H54 (cell line): ENCODE measurements at regions not wholly inside any gene's neighbourhood (a gene's known extent, or its start where the extent isn't known, plus 50 kb on each side); places are given as distances from the start of the nearest gene placed in this dataset.

Source experiments
- DNase-seq: peaks from one replicate; pipeline ENCODE4 v3.0.0; 2011; ENCODE audit warnings: low spot score, mixed read lengths; ENCODE audit not compliant: insufficient read length
- FAIRE-seq: peaks from 3 replicates; lab custom pipeline; 2011; peaks lifted over from hg19 to GRCh38; lab: Jason Lieb, UNC
- POLR2A ChIP-seq: IDR thresholded peaks from 2 replicates; pipeline ENCODE4 v1.6.1; 2011; ENCODE audit warnings: low read depth, mild to moderate bottlenecking, low read length

GRCh38 chr4:36461344-36461743, 179.9 kb downstream of the DTHD1 start:
- DNase-seq (no peak), FAIRE-seq (no peak)
- TF ChIP-seq POLR2A, result no peak

DNA sequence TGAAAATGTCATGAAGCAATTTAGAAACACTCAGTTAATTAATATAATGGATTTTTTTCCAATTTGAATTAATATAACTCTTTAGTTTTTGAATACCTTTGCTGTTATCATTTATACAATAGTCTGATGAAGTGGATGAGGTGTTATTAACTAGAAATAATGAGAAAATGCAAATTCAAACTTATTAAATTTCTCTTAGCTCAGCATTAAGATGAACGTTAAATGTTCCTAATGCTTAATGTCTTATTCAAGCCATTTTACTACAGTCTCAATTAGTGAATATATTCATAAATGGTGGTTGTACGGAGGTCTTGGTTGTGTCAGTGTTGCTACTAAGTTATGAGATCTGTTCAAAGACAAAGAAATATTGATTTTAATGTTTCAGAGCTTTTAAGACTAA, 186.3 kb downstream of the DTHD1 start:
- FAIRE-seq, result no peak
- DNase-seq, result no peak
- TF ChIP-seq POLR2A, result no peak

GRCh38 chr4:36471903-36472302, 190.5 kb downstream of the DTHD1 start:
- no peak for TF ChIP-seq POLR2A
- FAIRE-seq (no peak), DNase-seq (no peak)

DNA sequence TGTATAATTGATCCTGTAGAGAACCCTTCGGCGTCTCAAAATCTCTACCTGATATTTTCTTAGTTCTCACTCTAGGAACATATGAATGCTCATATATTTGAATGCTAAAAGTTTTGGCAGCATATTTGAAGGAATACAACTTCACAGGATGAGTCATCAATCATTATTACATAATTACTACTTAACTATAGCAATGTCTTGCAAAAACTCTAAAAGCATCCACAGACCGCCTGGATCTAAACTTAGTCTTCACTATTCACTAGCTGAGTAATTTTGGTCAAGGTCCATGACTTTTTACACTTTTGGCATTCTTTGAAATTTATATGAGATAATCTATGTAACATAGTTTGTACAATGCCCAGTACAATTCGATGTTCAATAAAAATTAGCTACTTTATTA, 194.7 kb downstream of the DTHD1 start:
- FAIRE-seq (no peak), DNase-seq (no peak)
- TF ChIP-seq POLR2A, result no peak

DNA sequence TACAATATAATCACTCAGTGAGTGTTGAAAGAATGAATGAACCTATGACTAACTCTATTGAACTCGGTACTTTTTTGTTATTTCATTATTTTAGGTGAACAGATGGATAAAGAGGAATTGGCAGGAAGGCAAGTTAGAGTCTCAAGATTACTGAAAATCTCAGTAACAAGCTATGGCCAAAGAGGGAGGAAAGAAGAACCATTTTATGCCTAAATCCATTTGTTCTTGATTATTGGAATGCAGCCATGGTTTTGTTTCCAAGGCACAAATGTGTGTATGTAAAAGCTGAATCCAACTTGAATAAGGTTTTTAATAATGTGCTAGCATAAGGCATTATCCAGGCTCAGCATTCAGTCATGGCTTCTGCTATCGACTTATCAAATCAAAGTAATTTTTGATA, 196.4 kb downstream of the DTHD1 start:
- no peak for TF ChIP-seq POLR2A
- FAIRE-seq (no peak), DNase-seq (no peak)

- FAIRE-seq, result no peak
- TF ChIP-seq POLR2A, result no peak
- no peak for DNase-seq
Observed at GRCh38 chr4:36485885-36486284, 204.5 kb downstream of the DTHD1 start.

DNA sequence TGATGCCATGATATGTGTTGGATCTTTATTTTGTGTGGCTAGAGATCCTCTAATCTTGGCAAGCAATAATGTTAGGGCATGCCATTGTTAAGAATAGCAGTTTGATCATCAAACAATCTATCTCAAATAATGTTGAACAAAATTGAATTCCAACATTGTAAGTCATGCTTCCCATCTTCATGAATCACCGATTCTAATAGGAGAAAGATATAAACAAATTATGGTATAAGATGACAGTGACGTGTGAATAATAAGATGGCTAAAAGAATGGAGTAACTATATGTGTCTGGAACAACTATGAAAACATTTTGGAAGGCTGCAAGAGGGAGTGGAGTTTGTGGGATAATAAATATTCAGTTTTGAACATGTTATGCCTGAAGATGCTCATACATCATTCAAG, 208.4 kb downstream of the DTHD1 start:
- DNase-seq (no peak), FAIRE-seq (no peak)
- TF ChIP-seq POLR2A, result no peak

GRCh38 chr4:36492041-36492440, 210.6 kb downstream of the DTHD1 start:
- no peak for DNase-seq
- no peak for FAIRE-seq
- no peak for TF ChIP-seq POLR2A

DNA sequence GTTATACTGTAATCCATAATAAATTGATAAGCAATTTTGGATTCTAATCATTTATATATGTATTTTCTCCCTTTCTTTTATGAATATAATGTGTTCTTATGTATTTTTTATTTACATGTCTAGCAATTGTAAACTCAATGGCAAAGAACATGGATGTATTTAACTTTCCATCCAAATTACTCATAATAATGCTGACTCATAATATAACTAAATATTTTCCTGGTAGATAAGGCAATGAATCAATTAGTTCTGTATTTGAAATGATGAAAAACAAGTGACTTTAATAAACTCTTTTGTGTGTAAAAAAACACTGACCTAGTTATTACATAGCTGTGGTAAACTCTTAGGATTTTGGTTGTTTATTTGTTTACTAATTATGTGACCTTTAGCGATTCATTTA, 211.2 kb downstream of the DTHD1 start:
- no peak for TF ChIP-seq POLR2A
- FAIRE-seq (no peak), DNase-seq (no peak)

- TF ChIP-seq POLR2A, result no peak
- DNase-seq (no peak), FAIRE-seq (no peak)
Observed at GRCh38 chr4:36493251-36493650, 211.8 kb downstream of the DTHD1 start.

DNA sequence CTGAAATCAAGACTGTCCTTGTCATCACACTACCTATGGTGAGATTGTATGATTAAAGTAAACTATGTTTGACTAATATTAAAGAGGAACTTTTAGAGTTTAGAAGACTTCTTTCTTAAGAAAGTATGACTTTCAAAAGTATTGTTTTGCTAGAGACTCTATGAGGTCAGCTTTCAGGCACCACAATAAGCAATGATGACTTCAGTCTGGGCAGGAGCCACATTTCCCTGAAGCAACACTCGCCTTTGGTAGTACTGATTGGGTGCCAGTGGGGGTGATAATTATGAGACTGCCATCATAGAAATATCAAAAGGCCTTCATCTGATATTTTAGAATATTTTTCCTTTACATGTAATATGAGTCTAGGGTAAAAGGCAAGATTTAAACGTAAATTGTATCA, 212.6 kb downstream of the DTHD1 start:
- FAIRE-seq, result no peak
- no peak for TF ChIP-seq POLR2A
- DNase-seq, result no peak

- no peak for DNase-seq
- no peak for FAIRE-seq
- TF ChIP-seq POLR2A, result no peak
Observed at GRCh38 chr4:36494747-36495146, 213.3 kb downstream of the DTHD1 start.

GRCh38 chr4:36502350-36502749, 220.9 kb downstream of the DTHD1 start:
- no peak for DNase-seq
- no peak for FAIRE-seq
- TF ChIP-seq POLR2A, result no peak

DNA sequence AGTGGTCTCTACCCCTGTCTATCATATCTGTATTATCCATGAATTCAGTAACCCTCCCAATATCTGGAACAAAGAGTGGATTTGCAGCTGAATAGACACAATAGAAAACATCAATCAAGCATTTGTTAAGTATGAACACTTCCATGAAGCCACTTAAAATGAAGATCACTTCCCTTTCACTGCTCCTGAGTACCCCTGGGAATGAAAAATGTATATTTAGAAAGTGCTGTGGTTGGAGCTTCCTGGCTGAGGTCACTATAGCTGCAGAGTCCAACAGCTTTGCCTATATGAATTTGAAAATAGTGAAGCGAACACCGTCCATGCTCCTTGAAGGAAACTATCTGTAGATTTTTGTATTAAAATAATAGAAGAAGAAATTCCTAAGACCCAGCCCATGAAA, 227.0 kb downstream of the DTHD1 start:
- no peak for TF ChIP-seq POLR2A
- DNase-seq, result no peak
- FAIRE-seq, result no peak

DNA sequence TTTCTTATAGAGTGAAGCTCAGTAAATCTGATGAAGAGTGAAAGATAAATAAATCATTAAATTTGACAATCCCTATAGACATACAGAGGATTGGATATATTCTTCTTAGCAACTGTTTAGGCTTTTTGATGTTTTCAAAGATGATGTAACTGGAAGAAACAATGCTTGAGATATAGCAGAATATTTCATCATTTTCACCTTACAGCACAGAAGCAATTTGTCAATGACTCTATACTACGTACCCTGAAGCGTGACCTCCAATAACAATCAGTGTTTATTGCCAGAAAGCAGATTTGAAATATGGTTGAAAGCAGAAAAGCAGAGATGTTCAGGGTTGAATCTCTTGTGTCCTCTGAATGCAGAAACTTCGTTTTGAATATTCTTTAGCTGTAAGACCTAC, 228.4 kb downstream of the DTHD1 start:
- FAIRE-seq, result no peak

GRCh38 chr4:36511785-36512184, 230.4 kb downstream of the DTHD1 start:
- no peak for TF ChIP-seq POLR2A
- DNase-seq (no peak), FAIRE-seq (no peak)

More for the DNA sequence above, 228.4 kb downstream of the DTHD1 start:
- no peak for TF ChIP-seq POLR2A
- DNase-seq, result no peak

DNA sequence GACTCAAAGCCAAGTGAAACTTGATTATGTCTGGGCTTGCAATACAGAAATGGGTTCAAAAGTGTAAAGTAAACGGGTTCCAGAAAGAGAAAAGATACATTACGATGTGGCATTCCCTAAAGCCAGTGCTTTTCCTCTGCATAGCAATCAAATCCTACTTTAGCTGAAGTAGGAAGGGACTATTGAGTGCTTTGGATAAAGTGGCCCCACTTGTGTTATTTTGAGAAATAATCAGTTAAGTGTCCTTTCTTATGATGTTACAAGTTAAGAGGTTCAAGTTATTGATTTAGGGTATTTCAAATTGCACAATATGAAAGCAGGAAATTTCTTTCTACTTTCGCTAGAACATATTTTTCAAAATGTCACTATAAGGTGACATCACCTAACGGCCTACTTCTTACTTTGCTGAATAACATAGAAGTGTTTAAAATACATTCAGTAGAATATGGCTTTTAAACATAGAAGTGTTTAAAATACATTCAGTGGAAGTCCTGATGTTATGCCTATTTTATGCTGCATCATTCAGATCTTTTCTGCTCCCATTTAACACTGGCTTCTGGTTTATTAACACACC, 235.2 kb downstream of the DTHD1 start:
- FAIRE-seq, result no peak
- no peak for TF ChIP-seq POLR2A
- no peak for DNase-seq
